ENCODE measurements at regions not wholly inside any gene's neighbourhood (a gene's known extent, or its start where the extent isn't known, plus 50 kb on each side); places are given as distances from the start of the nearest gene placed in this dataset.
A peak's percentile ranks its signal among the peaks of the same experiment; 100 is the strongest.

- TF ChIP-seq HOMEZ (CRISPR knock-in tag; IDR thresholded peaks at IDR 0.05) = no peak
Observed at GRCh38 chr16:9256196-9256595, 164.8 kb downstream of the HAPSTR1 start (continued).

GRCh38 chr16:9257843-9258242 is 166.4 kb downstream of the HAPSTR1 start:
- ATAC-seq (no peak), DNase-seq (ENCODE audit: extremely low read depth in 1 of 4, low spot score in 3 of 4) (no peak), FAIRE-seq (no peak)
- no TSS peak for BruUV-seq (replicated peaks)
- intact Hi-C loops (cut with micrococcal nuclease) = loop anchor here (1.0 kb wide), 1 partner anchor 98 kb away; no protein-coding TSS in a partner anchor
- no peak overlapping the region for H3K9ac ChIP-seq (ENCODE audit: insufficient read depth in 1 of 2, low read depth in 2 of 2, low read length in 2 of 2)
- no peak overlapping the region for H3K4me3 ChIP-seq
- H3K79me2 ChIP-seq (ENCODE audit: control insufficient read depth, insufficient read depth, low read length) = no peaks in the 10 kb centered on the region
- ChIA-PET CTCF (ENCODE audit: low intra/inter-chr PET ratio) (interaction anchor here (0.9 to 1.2 kb wide), 2 partner anchors 530 to 924 kb away, joined by 3 to 6 read pairs; no protein-coding TSS in a partner anchor), POLR2A (no interaction called here)
- TF ChIP-seq RBM25 (IDR thresholded peaks at IDR 0.05; ENCODE audit: low read depth, low read length, severe bottlenecking) (peak; percentile 38), ASH1L (IDR thresholded peaks at IDR 0.05; ENCODE audit: borderline replicate concordance, low read depth, partially characterized antibody) (no peak), ESRRA (IDR thresholded peaks at IDR 0.05; ENCODE audit: borderline replicate concordance, low read depth) (peak; percentile 55)
- no peaks in the 10 kb centered on the region for H3K9me1 ChIP-seq (ENCODE audit: control insufficient read depth, insufficient read depth, low read length)
- in situ Hi-C loops (cut with MboI) = no loop called here
- no peaks in the 10 kb centered on the region for H3K4me1 ChIP-seq (replicated peaks in 1 of 2; ENCODE audit: control insufficient read depth in 2 of 2, insufficient read depth in 2 of 2, low read length in 2 of 2)
- peaks cover 0 to 12% of the 10 kb centered on the region in 2 experiments; a peak in 2 of 5 replicates for H3K27me3 ChIP-seq (ENCODE audit: control insufficient read depth in 2 of 2, insufficient read depth in 2 of 2, low read length in 2 of 2)
- H3K9me3 ChIP-seq (replicated peaks; ENCODE audit: control insufficient read depth, insufficient read depth, low read depth, low read length) = no peaks in the 10 kb centered on the region
- no peak overlapping the region for H2AFZ ChIP-seq (ENCODE audit: low read depth, low read length)
- WGBS (ENCODE audit: insufficient coverage, low coverage, missing lambda C conversion rate) = 0% methylated on average over 1 of the region's 1 CpG
- H3K4me2 ChIP-seq (ENCODE audit: insufficient read depth, low read length) = no peak overlapping the region
- no peaks in the 10 kb centered on the region; the same call in 1 of the 2 replicates for H4K20me1 ChIP-seq (replicated peaks; ENCODE audit: control insufficient read depth, insufficient read depth, low read length)
- H3K27ac ChIP-seq (ENCODE audit: extremely low read depth, low read depth, low read length) = no peak overlapping the region
- H3K36me3 ChIP-seq (ENCODE audit: control insufficient read depth, insufficient read depth, low read length) = no peaks in the 10 kb centered on the region
